ENCODE measurements at regions not wholly inside any gene's neighbourhood (a gene's known extent, or its start where the extent isn't known, plus 50 kb on each side); places are given as distances from the start of the nearest gene placed in this dataset.

GRCh38 chr4:110955748-110956147 lies 332.9 kb upstream of the PITX2 start:
- TF ChIP-seq POLR2AphosphoS5 (IDR thresholded peaks at IDR 0.05; ENCODE audit: low read depth, low read length) (no peak), TAF1 (IDR thresholded peaks at IDR 0.05; ENCODE audit: low read depth, low read length) (no peak)
